ENCODE measurements at regions not wholly inside any gene's neighbourhood (a gene's known extent, or its start where the extent isn't known, plus 50 kb on each side); places are given as distances from the start of the nearest gene placed in this dataset.

- TF ChIP-seq EP300 (IDR thresholded peaks at IDR 0.05) (no peak), CTCF (IDR thresholded peaks at IDR 0.05) (no peak)
These were observed 680.5 kb downstream of the MECOM start for GRCh38 chr3:168983046-168983445.

Data from upper lobe of left lung (tissue), 4 donors.